H4 (cell line): ENCODE measurements at regions not wholly inside any gene's neighbourhood (a gene's known extent, or its start where the extent isn't known, plus 50 kb on each side); places are given as distances from the start of the nearest gene placed in this dataset.
A peak's percentile ranks its signal among the peaks of the same experiment; 100 is the strongest.

Experiments used
- DNase-seq: peaks from one replicate; pipeline ENCODE4 v3.0.0-alpha.2; 2015; ENCODE audit warnings: low spot score

DNA sequence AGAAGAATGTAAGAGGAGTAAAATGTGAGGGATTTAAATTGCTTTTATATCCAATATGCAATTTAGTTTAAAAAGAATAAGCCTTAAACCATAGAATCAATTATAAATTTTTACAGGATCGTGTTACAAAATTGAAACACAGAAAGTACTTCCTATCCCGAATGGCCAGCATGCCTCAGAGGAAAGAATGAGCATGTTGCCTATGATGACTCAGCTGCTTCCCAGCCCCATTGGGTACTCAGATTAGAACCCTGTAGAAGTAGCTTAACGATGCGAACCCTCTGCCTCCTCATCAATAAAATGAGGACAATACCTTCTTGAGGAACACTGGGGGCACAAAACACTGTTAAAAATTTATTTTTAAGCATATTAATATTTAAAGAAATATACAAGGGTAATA is 113.4 kb upstream of the CDK1 start:
- no peak for DNase-seq

DNA sequence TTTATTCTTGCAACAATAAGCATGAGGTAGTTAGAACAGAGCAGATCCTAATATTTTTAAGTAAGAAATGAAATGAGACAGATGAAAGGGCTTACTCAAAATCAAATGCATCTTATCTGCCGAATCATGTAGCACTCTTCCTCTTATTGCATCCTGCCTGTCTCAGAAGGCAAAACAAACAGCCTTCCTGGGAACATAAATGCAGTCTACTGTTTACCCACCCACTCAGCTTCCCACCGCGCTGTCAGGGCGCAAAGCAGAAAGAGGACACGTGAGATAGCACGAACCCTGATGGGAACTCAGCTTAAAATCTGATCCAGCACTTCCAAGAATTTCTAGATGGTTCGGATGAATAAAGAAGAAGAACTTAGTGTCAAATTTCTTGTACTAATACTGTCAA is 114.4 kb upstream of the CDK1 start:
- no peak for DNase-seq

DNA sequence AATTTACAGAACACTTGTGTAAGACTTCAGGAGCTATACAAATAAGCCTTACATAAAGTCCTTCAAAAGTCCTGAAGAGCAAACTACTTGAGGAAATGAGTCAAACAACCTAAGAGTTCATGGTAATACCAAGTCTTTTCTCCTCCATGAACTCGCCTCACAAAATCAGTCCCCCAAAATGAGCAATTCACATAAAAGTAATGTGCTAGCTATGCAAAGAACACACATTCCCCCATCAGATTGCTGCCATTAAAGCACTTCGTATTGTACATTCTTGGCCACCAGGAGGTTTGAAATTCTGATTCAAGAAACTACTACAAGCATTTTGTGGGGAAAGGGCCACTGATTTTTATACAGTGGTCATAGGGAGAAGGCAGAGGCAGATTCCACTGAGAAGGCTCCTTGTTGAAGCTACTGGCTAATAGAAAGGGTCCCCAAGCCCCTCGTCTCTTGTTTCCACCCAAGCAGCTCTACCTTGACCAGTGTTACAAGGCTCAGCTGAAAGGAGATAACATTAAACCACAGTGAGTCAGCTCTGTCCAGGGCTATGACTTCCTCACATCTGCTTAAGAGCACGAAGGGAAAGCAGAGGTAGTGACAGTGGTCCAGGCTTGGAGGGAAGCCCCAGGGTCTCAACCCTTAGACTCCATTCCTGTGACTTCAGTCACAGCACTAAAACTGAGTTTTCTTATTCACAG is 115.2 kb upstream of the CDK1 start:
- DNase-seq, result peak; percentile 26

DNA sequence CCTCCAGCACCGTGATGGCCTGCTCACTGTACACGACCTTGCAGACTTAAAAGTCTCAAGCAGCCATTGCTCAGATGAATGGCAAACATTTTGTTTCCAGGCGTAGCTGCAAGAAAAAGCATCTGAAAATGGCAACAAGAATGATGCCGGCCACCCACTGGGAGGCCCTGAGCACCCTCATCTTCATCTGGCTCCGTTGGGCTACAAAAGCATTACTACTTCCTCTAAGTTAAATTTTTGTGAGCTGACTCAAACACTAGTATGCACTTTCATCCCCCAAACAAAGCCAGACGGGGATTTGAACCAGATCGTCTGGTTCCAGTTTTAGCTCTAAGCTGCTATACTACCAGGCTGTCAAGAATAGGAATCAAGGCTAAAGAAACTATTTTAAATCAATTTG is 116.6 kb upstream of the CDK1 start:
- DNase-seq, result peak; percentile 50

DNA sequence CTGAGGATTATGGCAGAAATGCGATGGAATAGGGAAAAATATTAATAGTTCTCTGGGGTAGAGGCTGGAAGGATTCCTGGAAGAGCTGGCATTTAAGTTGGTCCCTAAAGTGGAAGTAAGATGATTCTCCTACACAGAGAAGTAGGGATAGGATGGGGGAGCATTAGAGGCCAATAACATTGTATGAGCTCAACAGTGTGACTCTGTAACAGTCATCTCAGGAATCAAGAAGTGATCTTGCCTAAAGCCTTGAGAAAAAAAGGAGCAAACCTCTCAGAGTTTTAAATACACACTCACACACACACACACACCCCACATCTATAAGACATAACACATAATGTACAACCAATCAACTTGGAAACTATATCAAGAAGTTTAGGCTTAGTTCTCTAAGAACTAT is 117.7 kb upstream of the CDK1 start:
- DNase-seq, result no peak

DNA sequence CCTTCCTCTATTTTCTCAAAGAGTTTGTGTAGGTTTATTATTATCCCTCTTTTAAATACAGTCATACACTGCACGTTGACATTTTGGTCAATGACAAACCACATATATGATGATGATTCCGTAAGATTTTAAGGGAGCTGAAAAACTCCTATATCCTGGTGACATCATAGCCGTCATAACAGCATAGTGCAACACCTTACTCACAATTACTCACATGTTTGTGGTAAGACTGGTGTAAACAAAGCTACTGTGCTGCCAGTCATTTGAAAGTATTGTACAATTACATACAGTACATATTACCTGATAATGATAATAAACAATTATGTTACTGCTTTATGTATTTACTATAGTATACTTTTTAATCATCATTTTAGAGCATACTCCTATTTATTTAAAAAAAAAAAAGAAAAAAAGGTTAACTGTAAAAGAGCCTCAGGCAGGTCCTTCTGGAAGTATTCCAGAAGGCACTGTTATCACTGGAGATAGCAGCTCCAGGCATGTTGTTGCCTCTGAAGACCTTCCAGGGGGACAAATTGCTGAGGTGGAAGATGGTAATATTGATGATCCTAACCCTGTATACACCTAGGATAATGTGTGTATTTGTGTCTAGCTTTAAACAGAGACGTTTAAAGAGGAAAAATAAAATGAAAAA is 123.3 kb upstream of the CDK1 start:
- peak; percentile 61 for DNase-seq

DNA sequence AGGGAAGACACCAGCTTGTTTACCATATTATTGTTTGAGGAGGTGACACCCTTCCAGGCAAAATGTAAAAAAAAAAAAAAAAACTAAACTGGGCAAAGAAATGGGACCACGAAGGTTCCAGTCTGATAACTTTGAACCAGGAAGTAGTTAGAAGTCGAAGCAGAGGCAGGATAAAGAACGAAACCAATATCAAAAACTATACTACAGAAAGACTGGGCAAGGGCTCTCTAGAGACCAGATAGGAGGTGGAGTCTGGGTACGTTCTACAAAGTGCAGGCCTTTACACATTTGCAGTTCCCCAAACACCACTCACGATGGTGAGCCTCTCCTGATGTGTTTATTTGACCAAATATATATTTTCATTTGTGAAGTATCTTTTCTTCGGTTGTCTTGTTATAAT is 125.7 kb upstream of the CDK1 start:
- no peak for DNase-seq

DNA sequence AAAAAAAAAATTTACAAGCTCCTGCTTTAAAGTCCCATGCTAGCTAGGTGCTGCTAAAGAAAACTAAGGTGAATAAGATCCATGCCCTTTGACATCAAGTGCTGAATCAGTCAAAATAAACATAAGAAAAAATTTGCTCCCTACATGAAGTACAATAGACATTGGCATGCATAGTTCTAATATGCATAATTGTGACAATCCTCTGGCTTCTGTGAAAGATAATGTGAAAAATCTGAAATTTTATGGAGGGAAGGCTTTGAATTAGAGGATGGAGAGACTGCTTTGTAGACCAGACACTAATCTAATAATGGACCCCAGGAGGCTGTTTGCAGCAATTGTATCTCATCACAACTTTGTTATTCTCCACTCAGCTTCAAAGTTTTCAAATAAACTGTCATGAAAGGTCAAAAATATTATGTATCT is 127.9 kb upstream of the CDK1 start:
- no peak for DNase-seq

DNA sequence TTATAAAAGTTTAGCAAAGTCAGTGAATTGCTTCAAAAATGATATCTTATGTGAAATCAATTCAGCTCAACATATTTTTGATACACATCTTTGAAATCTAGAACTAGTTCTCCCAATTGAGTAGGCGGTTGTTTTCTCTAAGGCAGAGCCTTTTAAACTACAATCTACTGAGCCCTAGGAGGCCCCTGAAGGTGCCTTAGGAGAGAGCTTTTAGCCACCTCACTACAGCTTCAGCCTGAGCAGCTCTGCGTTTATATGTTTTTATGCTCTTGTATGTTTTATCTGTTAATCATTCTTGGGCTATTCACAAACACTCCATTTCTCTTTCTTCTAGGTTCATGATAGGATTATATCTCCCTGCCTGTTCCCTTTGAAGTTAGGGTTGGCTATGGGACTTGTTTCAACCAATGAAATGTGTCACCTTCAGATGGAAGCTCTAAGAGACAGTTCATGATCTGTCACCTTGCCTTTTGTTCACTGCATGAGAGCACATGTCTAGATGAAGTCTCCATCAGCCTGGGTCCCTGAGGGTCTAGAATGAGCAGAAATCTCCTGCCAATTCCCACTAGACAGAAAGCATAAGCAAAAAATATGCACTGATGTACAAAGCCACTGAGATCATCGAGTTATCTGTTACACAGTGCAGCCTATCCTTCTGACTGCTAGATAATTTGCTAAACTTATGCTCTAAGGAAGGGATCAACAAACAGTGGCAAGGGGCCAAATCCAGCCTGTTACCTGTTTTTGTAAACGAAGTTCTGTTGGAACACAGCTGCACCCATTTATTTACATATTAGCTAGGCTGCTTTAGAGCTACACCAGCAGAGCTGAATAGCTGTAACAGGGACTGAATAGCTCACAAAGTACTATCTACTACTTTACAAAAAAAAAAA is 128.5 kb upstream of the CDK1 start:
- DNase-seq, result no peak

DNA sequence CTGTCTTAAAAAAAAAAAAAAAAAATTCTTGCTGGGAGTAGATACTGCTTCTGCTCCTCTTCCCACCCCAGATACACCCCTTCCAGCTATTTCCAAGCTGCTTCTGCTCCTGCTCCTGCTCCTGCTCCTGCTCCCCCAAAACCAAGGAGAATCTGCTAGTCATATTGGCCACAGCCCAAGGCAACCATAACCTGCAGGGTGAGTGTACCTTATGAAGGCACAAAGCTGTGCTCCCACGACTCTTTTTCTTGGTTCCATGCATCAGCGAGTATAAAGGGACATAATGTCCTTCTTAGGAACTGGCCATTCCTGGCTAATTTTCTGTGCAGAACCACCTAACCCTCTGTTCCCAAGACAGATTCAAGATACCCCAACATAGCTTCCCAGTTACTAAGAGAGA is 129.5 kb upstream of the CDK1 start:
- DNase-seq, result no peak

DNA sequence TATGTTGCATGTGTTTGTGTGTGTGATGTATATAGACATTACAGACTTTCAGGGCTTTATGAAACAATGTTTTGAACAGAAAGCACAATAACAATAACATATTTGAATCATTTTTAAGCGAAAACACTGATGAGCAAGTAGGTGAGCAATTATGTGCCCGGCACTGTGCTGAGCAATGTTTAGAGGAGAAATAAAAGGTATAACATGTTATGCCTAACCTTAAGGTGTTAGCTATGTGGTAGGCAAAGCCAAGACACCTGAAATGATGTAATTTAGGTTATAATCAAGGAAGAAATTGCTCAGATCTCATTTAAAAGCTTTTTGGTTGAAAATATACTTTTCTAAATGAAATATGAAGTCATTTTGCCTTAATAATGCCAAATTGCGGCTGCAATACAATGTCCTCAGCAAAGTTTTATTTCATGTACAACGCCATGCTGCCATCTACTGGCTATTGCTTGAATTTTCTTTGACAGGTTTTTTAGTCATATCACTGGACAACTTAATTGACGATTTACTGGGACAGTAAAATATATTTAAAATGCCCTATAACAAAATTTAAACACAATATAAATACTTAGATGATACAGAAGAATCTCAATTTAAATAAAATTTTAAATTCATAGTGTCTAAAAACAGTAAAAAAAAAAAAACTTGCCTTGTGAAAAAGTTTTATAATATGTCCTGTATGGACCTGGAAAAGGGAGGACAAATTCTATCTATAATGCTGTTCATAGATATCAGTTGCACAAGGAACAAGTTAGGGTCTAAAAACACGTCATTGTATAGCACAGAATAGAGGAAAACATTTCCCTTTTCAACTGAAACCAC is 131.1 kb upstream of the CDK1 start:
- peak; percentile 51 for DNase-seq

DNA sequence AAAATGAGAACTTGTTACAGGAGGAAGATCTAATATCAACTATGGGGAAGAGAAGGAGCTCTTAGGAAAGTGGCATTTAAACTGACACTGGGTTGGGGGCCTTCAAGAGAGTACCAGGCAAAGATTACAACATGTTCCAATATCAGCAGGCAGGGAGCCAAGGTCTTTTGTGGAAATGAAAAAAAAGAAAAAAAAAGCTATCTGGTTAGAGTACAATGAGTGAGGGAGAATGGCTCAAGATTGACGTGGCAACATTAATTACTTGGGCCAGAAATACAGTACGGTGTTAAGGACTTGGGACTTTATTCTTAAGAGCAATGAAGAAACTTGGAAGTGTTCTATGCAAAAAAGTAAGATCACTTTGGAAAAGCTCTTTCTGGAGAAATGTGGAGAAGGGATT is 132.3 kb upstream of the CDK1 start:
- no peak for DNase-seq

DNA sequence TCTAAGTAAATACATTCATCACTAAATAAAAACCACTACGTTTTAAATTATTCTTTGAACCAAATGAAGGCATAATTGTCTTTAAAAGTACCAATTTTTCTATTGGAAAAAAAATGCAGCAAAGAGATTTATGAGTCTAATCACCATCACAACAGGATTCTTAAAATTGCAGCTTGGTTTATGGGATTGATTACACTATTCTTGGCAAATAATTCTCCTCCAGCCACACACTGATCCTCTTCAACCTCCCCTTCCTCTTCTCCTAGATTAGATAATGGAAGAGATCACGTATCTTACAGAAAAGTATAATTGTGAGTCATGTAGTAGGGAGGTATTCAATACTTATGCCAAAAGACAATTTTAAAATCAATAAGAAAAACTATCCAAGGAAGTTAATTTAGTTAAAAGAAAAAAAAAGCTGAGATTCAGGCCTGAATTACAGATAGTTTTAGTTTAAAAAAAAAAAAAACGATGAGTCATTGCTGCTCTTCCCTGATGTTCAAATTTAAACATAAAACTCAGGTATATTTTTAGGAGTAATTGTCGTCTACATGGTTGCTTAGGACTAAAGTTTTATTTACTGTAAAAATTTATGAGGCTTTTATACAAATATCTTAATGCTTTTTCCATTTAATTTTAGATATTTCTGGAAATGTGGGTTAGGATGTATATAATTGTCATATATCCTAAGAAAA is 133.7 kb upstream of the CDK1 start:
- no peak for DNase-seq

DNA sequence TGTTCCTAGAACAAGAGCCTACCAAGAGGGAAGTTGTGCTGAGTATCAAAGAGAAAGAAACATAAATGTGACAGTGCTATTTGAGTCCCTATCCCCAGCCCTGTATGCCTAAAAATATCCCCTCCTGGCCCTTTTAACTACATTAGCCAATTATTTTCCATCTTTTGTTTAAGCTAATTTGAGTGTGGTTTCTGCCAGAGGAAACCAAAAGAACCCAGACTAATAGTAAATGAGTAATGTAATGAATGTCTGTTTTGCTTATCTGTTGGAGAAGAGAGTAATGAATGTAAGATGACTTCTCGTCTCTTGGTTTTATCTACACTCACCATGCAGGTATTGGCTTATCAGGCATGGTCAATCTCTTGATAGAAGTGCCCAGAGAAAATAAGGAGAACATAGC is 134.4 kb upstream of the CDK1 start:
- DNase-seq, result no peak

DNA sequence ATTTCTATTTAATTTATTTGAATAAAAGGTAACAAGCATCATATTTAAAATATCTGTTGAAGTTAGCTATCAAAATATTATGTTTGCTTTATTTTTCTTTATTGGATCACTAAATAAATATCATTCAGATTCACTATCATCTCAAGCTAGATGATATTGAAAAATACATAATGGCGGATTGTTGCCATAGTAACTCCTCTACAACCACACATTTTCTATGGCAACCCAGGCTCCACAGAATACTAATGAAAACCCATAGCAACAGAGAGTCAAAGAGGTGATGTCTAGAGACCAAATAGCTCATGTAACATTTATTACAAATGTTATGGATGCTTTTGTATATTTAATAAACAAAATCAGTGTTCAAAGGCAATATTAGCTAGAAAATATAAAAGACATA is 148.9 kb upstream of the CDK1 start:
- DNase-seq, result no peak

DNA sequence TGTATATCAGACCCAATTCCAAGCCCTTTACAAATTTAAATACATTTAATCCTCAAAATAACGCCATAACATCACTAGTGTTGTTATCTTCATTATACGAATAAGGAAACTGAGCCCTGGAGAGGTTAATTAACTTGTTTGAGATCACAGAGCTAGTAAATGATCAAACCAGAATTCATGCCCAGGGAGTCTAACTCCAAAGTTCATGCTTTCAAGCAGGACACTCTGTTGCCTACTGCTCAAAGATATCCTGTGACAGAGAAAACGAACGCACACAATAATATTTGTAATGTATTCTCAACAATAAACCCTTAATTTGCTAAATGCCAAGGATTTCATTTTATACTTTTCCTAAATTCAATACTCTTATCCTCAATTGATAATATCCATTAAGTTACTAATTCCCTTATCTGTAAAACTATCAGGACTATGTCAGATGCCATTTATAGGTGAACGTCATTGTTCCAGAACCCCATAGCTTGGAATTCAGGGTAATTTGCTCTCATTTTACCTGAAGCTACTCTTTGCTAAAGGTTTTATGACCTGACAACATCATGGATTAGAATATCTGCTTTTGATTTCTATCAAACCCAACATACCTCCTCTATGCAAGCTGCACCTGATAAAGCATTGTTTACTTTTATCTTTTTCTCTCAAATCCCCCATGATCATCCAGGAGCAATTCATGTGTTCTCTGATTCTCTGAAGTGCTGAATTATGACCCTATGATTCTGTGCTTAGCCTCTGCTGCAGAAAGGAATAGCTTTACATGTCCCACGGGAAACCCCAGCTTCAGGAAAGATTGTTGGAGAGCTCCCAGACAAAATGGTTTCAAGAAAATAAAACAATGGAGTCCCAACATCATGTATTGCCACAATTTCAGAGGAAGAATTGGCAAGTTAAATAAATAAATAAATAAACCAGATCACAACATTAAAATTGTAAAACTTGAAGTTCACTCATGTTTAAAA is 150.2 kb upstream of the CDK1 start:
- no peak for DNase-seq

DNA sequence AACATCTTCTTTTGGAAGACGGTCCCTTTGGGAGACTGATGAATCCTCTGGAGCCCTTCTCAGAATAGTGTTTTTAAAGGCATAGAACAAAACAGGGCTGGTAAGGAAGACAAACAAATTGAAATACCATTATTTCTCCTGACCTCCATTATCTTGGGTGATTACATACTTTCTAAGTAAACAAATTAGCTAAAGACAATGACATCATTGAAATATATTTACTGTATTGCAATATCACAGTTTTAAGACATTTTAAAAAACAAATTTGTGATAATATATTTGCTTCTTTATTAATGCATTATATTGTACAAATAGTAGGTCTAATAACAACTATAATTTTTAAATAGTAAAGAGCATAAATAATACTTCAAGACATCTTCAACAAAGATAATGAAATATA is 152.2 kb upstream of the CDK1 start:
- DNase-seq, result no peak

DNA sequence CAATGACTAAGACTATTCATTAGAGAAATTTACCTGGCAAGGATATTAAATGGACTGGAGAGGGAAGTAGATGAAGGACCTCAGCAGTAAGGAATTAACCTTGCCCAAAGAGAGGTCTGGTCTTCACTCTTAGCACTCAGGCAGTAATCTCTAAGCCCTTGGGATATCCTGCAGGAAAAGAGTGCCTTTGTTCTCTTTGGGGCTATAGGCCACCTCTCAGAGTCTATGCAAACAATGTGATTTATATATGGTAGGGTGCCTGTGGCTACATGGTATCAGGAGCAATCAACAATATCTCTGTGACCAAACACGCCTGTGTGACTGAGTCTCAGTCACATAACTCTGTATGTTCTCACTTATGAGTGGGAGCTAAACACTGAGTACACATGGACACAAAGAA is 154.7 kb upstream of the CDK1 start:
- DNase-seq, result no peak

DNA sequence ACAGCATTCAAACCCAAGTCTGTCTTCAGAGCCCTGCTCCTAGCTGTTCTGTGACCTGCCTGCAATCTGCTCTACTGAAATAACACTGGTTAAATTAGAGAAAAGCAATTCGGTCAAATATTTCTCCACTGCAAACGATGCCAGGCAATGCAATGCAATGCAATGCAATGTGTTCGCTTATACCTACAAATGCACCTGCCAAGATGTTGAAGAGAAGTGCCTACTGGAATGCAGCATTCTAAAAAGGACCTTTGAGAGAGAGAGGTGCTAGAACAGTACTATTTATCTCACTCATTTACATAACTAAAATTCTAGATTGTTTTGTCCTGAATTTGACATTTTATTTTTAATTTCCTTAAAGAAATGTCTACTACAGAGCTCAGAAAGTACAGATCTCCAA is 157.3 kb upstream of the CDK1 start:
- DNase-seq, result no peak

DNA sequence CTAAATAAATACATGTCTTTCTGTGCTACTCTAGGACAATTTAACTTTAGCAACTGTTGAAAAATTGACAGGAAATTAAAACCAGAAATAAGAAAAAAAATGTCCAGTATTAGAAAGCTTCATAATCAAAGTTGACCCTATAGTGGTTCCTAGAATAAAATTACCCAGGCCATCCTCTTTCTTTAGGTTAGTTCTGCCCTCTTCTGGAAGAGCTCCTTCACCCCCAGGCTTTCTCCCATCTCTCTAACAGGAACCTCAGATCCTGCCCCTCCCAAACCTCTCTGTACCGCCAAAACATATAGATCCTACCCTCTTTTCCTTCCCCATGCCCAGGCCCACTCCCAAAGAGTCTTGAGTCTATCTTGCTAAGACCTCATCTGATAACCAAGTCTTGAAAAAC is 159.4 kb upstream of the CDK1 start:
- no peak for DNase-seq
